ENCODE measurements at regions not wholly inside any gene's neighbourhood (a gene's known extent, or its start where the extent isn't known, plus 50 kb on each side); places are given as distances from the start of the nearest gene placed in this dataset.

- WGBS, 2 donors = 72 to 85% methylated on average over 6 of the region's 6 CpGs
- H3K4me3 ChIP-seq (ENCODE audit: low read depth, poor library complexity, severe bottlenecking) = no peak overlapping the region
- intact Hi-C loops (cut with DNase I; ENCODE audit: low total_unique reads) = no loop called here
- no peak for TF ChIP-seq CTCF (IDR thresholded peaks at IDR 0.05)
- no peak for TF ChIP-seq POLR2A (IDR thresholded peaks at IDR 0.05)
- no peak for DNase-seq (ENCODE audit: low spot score in 2 of 2)
Observed at GRCh38 chr12:45634273-45634917, 95.1 kb upstream of the ARID2 start.

DNA sequence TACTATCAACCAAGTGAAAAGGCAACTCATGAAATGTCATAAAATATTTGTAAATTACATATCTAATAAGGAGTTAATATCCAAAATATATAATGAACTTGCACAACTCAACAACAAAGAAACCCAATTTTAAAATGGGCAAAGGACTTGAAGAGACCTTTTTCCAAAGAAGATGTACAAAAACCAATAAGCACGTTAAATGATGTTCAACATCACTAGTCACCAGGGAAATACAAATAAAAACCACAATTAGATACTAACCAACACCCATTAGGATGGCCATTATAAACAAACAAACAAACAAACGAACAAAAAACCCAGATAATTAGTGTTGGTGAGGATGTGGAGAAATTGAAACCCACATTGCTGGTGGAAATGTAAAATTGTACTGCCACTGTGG, 92.3 kb upstream of the ARID2 start:
- no peak overlapping the region for H3K4me3 ChIP-seq (ENCODE audit: low read depth, poor library complexity, severe bottlenecking)
- intact Hi-C loops (cut with DNase I; ENCODE audit: low total_unique reads) = no loop called here
- DNase-seq (ENCODE audit: low spot score in 2 of 2) = no peak
- 86 to 97% methylated on average over 2 of the region's 2 CpGs for WGBS, 2 donors
- TF ChIP-seq POLR2A (IDR thresholded peaks at IDR 0.05) (no peak), CTCF (IDR thresholded peaks at IDR 0.05) (no peak)

GRCh38 chr12:45637706-45638105, 91.8 kb upstream of the ARID2 start:
- TF ChIP-seq POLR2A (IDR thresholded peaks at IDR 0.05) = no peak
- TF ChIP-seq CTCF (IDR thresholded peaks at IDR 0.05) = no peak
- 77 to 90% methylated on average over 1 of the region's 1 CpG for WGBS, 2 donors
- intact Hi-C loops (cut with DNase I; ENCODE audit: low total_unique reads) = no loop called here
- no peak for DNase-seq (ENCODE audit: low spot score in 2 of 2)
- no peak overlapping the region for H3K4me3 ChIP-seq (ENCODE audit: low read depth, poor library complexity, severe bottlenecking)

DNA sequence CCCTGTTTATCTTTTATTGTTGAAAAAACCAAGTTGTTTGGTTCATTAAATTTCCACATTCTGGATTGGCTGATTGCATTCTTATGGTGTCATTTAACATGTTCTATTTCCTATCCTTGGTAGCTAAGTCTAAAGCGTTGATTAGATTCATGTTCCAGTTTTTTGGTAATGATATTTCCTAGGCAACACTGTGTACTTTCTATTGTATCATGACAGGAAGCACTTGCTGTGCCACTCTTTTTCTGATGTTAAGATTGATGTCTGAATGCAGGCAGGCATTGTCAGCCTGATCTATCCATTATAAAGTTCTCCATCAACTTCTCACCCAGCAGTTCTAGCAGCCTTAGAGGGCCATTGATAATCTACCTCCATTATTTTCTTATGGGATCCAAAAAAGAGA, 91.1 kb upstream of the ARID2 start:
- no peak for DNase-seq (ENCODE audit: low spot score in 2 of 2)
- 79 to 81% methylated on average over 1 of the region's 1 CpG for WGBS, 2 donors
- TF ChIP-seq POLR2A (IDR thresholded peaks at IDR 0.05) = no peak
- TF ChIP-seq CTCF (IDR thresholded peaks at IDR 0.05) = no peak
- intact Hi-C loops (cut with DNase I; ENCODE audit: low total_unique reads) = no loop called here
- H3K4me3 ChIP-seq (ENCODE audit: low read depth, poor library complexity, severe bottlenecking) = no peak overlapping the region

DNA sequence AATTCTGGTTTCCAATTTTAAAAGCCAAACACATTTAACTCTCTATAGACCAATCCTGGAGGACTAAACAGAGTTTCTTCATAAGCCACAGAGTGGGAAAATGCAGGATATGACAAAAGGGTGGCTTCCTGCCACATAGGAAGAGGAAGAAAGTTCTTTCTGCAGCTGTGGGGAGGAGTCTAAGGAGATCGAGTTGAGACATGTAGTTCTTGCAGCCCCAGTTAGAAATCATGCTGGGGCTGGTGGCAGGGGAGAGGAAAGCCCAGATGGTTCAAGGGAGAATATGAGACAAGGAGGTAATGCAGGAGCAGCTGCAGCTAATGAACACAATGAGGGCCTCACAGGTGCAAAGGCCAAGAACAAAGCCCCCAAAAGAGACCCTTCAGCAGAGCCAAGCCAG, 85.0 kb upstream of the ARID2 start:
- WGBS, 2 donors = 16 to 22% methylated on average over 1 of the region's 1 CpG
- no peak overlapping the region for H3K4me3 ChIP-seq (ENCODE audit: low read depth, poor library complexity, severe bottlenecking)
- intact Hi-C loops (cut with DNase I; ENCODE audit: low total_unique reads) = no loop called here
- DNase-seq (ENCODE audit: low spot score in 2 of 2) = no peak
- TF ChIP-seq CTCF (IDR thresholded peaks at IDR 0.05) (no peak), POLR2A (IDR thresholded peaks at IDR 0.05) (no peak)
